Neural progenitor cell (in vitro differentiated cells): ENCODE measurements at regions not wholly inside any gene's neighbourhood (a gene's known extent, or its start where the extent isn't known, plus 50 kb on each side); places are given as distances from the start of the nearest gene placed in this dataset.

ENCODE experiments used
- DNase-seq: peaks from one replicate; pipeline ENCODE4 v3.0.0-alpha.2; 2016; ENCODE audit warnings: low spot score
- H2AFZ ChIP-seq: fragments of 200-600 bp; sonication (generic); replicated peaks from 2 replicates; pipeline ENCODE4 v1.6.1; 2016; ENCODE audit warnings: antibody characterized with exemption
- H3F3A ChIP-seq: fragments of 200-600 bp; sonication (generic); 2 replicates; pipeline ENCODE4 v1.6.1; 2016; ENCODE audit warnings: antibody characterized with exemption, low read depth
- H3K27ac ChIP-seq: fragments of 200-600 bp; sonication (generic); 2 replicates; pipeline ENCODE4 v1.5.1; 2016; ENCODE audit warnings: mild to moderate bottlenecking
- H3K27me3 ChIP-seq: fragments of 200-600 bp; sonication (generic); 2 replicates; pipeline ENCODE4 v1.6.1; 2016; ENCODE audit warnings: mild to moderate bottlenecking, moderate library complexity
- H3K36me3 ChIP-seq: fragments of 200-600 bp; sonication (generic); 2 replicates; pipeline ENCODE4 v1.5.1; 2016
- H3K4me1 ChIP-seq: fragments of 200-600 bp; sonication (generic); 2 replicates; pipeline ENCODE4 v1.6.1; 2016; ENCODE audit warnings: mixed run types
- H3K4me2 ChIP-seq: fragments of 200-600 bp; sonication (generic); 2 replicates; pipeline ENCODE4 v1.6.1; 2016
- H3K4me3 ChIP-seq: fragments of 200-600 bp; sonication (generic); 2 replicates; pipeline ENCODE4 v1.5.1; 2016
- H3K79me2 ChIP-seq: fragments of 200-600 bp; sonication (generic); 2 replicates; pipeline ENCODE4 v1.6.1; 2016; ENCODE audit warnings: low read depth
- H3K9ac ChIP-seq: fragments of 200-600 bp; sonication (generic); 2 replicates; pipeline ENCODE4 v1.6.1; 2016
- H3K9me3 ChIP-seq: fragments of 200-600 bp; sonication (generic); 2 replicates; pipeline ENCODE4 v1.5.1; 2016; ENCODE audit warnings: low read depth
- H4K20me1 ChIP-seq: fragments of 200-600 bp; sonication (generic); 2 replicates; pipeline ENCODE4 v1.6.1; 2016; ENCODE audit warnings: low read depth
- H3K27ac Mint-ChIP-seq: 3 replicates; pipeline ENCODE4 v1.8.0; 2021; ENCODE audit warnings: mixed read lengths
- H3K27me3 Mint-ChIP-seq: 2 replicates; pipeline ENCODE4 v1.8.0; 2022; ENCODE audit warnings: low read depth, mild to moderate bottlenecking, inconsistent platforms, moderate library complexity, mixed read lengths; ENCODE audit not compliant: insufficient read depth
- H3K36me3 Mint-ChIP-seq: 3 replicates; pipeline ENCODE4 v1.8.0; 2021; ENCODE audit warnings: mixed read lengths
- H3K4me1 Mint-ChIP-seq: 3 replicates; pipeline ENCODE4 v1.8.0; 2021; ENCODE audit warnings: mixed read lengths
- H3K4me3 Mint-ChIP-seq: 3 replicates; pipeline ENCODE4 v1.8.0; 2021; ENCODE audit warnings: mild to moderate bottlenecking, moderate library complexity, mixed read lengths
- H3K9me3 Mint-ChIP-seq: 3 replicates; pipeline ENCODE4 v1.8.0; 2020; ENCODE audit warnings: mixed read lengths
- EZH2 ChIP-seq: fragments of 200-600 bp; sonication (generic); IDR thresholded peaks from 2 replicates; pipeline ENCODE4 v1.6.1; 2017; ENCODE audit warnings: antibody characterized with exemption, mild to moderate bottlenecking, moderate library complexity
- EZH2phosphoT487 ChIP-seq: fragments of 200-600 bp; sonication (generic); IDR thresholded peaks from 2 replicates; pipeline ENCODE4 v1.6.1; 2017; ENCODE audit warnings: antibody characterized with exemption
- TF ChIP-seq, protein P1 (sequence below): fragments of 200-600 bp; sonication (generic); IDR thresholded peaks from 2 replicates; pipeline ENCODE4 v1.5.1; 2017; ENCODE audit warnings: antibody characterized with exemption, mild to moderate bottlenecking

DNA sequence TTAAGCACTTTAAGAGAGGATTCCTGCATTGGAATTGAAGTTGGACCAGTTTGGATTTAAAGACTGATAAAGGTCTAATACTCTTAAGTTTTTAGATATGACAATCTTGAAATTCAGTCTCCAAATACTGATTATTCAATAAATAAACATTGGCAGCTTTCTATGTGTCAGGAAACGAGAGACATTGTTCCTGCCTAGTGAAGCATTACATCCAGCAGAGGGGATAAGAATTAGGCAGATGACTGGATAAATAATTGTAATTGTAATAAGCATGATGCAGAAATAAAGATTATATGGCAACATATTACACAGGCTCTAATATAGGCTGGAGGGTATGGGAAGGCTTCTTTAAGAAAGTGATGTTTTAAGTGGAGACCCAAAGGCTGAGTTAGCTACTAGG is 226.5 kb upstream of the MMADHC start:
- H3K36me3 ChIP-seq, result no peaks in the 10 kb centered on the region
- no peaks in the 10 kb centered on the region for H3K4me1 ChIP-seq
- H3K27ac Mint-ChIP-seq, result no peak overlapping the region
- H2AFZ ChIP-seq, result no peak overlapping the region
- no peak overlapping the region for H3K4me3 ChIP-seq
- no peaks in the 10 kb centered on the region for H4K20me1 ChIP-seq
- H3K9me3 ChIP-seq, result no peaks in the 10 kb centered on the region
- no peak overlapping the region for H3K9ac ChIP-seq
- no peaks in the 10 kb centered on the region for H3K79me2 ChIP-seq
- H3K27ac ChIP-seq, result no peak overlapping the region
- H3K9me3 Mint-ChIP-seq, result no peaks in the 10 kb centered on the region
- no peak for DNase-seq
- no peak overlapping the region for H3K4me3 Mint-ChIP-seq
- H3K4me1 Mint-ChIP-seq, result peaks cover 3% of the 10 kb centered on the region
- no peaks in the 10 kb centered on the region for H3K36me3 Mint-ChIP-seq
- H3K4me2 ChIP-seq, result no peak overlapping the region
- no peaks in the 10 kb centered on the region for H3K27me3 ChIP-seq
- no peaks in the 10 kb centered on the region for H3F3A ChIP-seq
- no peaks in the 10 kb centered on the region for H3K27me3 Mint-ChIP-seq
- TF ChIP-seq EZH2, result no peak
- TF ChIP-seq, protein P1, sequence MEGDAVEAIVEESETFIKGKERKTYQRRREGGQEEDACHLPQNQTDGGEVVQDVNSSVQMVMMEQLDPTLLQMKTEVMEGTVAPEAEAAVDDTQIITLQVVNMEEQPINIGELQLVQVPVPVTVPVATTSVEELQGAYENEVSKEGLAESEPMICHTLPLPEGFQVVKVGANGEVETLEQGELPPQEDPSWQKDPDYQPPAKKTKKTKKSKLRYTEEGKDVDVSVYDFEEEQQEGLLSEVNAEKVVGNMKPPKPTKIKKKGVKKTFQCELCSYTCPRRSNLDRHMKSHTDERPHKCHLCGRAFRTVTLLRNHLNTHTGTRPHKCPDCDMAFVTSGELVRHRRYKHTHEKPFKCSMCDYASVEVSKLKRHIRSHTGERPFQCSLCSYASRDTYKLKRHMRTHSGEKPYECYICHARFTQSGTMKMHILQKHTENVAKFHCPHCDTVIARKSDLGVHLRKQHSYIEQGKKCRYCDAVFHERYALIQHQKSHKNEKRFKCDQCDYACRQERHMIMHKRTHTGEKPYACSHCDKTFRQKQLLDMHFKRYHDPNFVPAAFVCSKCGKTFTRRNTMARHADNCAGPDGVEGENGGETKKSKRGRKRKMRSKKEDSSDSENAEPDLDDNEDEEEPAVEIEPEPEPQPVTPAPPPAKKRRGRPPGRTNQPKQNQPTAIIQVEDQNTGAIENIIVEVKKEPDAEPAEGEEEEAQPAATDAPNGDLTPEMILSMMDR, result no peak

DNA sequence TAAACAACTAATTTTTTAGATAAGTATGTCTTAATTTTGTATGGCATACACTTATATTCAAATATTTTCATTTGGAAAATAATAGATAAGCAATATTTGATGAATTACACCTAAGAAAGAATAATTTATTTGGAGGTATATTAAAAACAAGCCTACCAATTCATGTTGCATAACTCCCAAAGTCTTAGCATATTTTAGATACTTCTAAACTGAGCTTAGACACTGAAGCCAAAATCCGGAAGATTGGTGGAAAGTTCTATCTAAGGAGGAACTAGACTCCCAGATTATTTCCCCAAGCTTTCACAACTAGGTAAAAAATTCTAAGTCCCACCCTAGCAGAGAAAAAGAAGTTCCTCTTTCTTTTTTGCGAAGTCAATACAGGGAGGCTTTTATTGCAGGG is 221.0 kb upstream of the MMADHC start:
- Histone ChIP-seq H3K9ac (no peak overlapping the region), H3K36me3 (no peaks in the 10 kb centered on the region), H3K27ac (no peak overlapping the region), H4K20me1 (no peaks in the 10 kb centered on the region), H3F3A (no peaks in the 10 kb centered on the region), H3K9me3 (no peaks in the 10 kb centered on the region), H3K4me2 (no peak overlapping the region), H3K27me3 (no peaks in the 10 kb centered on the region), H3K4me3 (no peak overlapping the region), H2AFZ (no peak overlapping the region), H3K4me1 (no peaks in the 10 kb centered on the region), H3K79me2 (no peaks in the 10 kb centered on the region)
- Mint-ChIP-seq H3K4me3 (no peak overlapping the region), H3K4me1 (peaks cover 3% of the 10 kb centered on the region), H3K36me3 (no peaks in the 10 kb centered on the region), H3K27me3 (no peaks in the 10 kb centered on the region), H3K27ac (no peak overlapping the region), H3K9me3 (no peaks in the 10 kb centered on the region)
- no peak for DNase-seq
- TF ChIP-seq EZH2phosphoT487 (no peak), EZH2 (no peak)
- TF ChIP-seq, protein P1, result no peak

DNA sequence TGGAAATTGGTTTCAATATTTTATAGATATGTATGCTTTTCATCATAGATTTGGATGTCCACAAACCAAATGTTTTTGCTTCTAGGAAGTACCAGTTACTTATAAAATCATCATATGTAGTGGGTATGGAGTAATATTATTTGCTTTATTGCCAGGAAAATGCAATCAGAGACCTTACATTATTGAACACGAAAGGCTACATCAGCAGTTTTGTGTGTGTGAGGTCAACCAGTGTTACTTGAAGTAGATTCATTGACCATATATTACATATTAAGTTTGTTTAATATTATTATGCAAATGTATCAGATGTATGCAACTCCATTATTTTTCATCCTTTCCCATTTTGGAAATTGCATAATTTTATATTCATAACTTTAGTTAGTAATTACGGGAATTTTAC is 219.1 kb upstream of the MMADHC start:
- H3K4me1 Mint-ChIP-seq, result peaks cover 4% of the 10 kb centered on the region
- H3K4me3 Mint-ChIP-seq, result no peak overlapping the region

More for the DNA sequence above, 219.1 kb upstream of the MMADHC start:
- TF ChIP-seq, protein P1, result no peak
- TF ChIP-seq EZH2, result no peak
- TF ChIP-seq EZH2phosphoT487, result no peak
- Histone ChIP-seq H3K27ac (no peak overlapping the region), H3K79me2 (no peaks in the 10 kb centered on the region), H3K4me1 (peaks cover under 1% of the 10 kb centered on the region), H2AFZ (no peak overlapping the region), H4K20me1 (no peaks in the 10 kb centered on the region), H3K36me3 (no peaks in the 10 kb centered on the region), H3K27me3 (no peaks in the 10 kb centered on the region), H3K9ac (no peak overlapping the region), H3K9me3 (no peaks in the 10 kb centered on the region), H3K4me3 (no peak overlapping the region), H3F3A (peaks cover 4% of the 10 kb centered on the region), H3K4me2 (no peak overlapping the region)
- Mint-ChIP-seq H3K9me3 (no peaks in the 10 kb centered on the region), H3K27ac (no peak overlapping the region), H3K27me3 (peaks cover 2% of the 10 kb centered on the region), H3K36me3 (no peaks in the 10 kb centered on the region)
- no peak for DNase-seq
